Stomach (tissue), 8 donors: ENCODE measurements at regions not wholly inside any gene's neighbourhood (a gene's known extent, or its start where the extent isn't known, plus 50 kb on each side); places are given as distances from the start of the nearest gene placed in this dataset.

Experiments used
- DNase-seq, 2 donors: peaks; one replicate each; pipeline versions ENCODE4 v3.0.0 to v3.0.0-alpha.2; 2013 to 2019
- H3K27ac ChIP-seq, 5 donors: fragments of 200-600 bp in 4 of 5; sonication (generic) in 4 of 5; one replicate each; pipeline ENCODE4 v1.5.1; 2013 to 2019; ENCODE audit warnings: mild to moderate bottlenecking in 1 of 5, moderate library complexity in 1 of 5
- H3K27me3 ChIP-seq, 3 donors: fragments of 200-600 bp; sonication (generic); one replicate each; pipeline ENCODE4 v1.5.1; 2017 to 2019; ENCODE audit warnings: mixed run types in 1 of 3
- H3K36me3 ChIP-seq, 4 donors: fragments of 200-600 bp; sonication (generic); 1 replicate in 3 of 4; 2 replicates in 1 of 4; pipeline ENCODE4 v1.5.1; 2016 to 2019
- H3K4me1 ChIP-seq, 4 donors: fragments of 200-600 bp; sonication (generic); one replicate each; pipeline ENCODE4 v1.5.1; 2016 to 2019
- H3K4me3 ChIP-seq, 4 donors: fragments of 200-600 bp; sonication (generic) in 3 of 4; one replicate each; pipeline ENCODE4 v1.5.1; 2016 to 2019; ENCODE audit warnings: mild to moderate bottlenecking in 1 of 4
- H3K9me3 ChIP-seq, 4 donors: fragments of 200-600 bp; sonication (generic); one replicate each; pipeline ENCODE4 v1.5.1; 2016 to 2019
- CTCF ChIP-seq, 7 experiments: fragments of 450-650 bp in 4 of 7; fragments of 200-600 bp in 3 of 7; sonication (generic) in 3 of 7; IDR thresholded peaks; one replicate each; pipeline ENCODE4 v1.5.1; 2016 to 2019; ENCODE audit warnings: antibody characterized with exemption in 7 of 7, control low read depth in 2 of 7, mild to moderate bottlenecking in 1 of 7
- EP300 ChIP-seq: sonication (generic); formaldehyde crosslinking; IDR thresholded peaks from one replicate; pipeline ENCODE4 v1.6.1; 2017; ENCODE audit warnings: antibody characterized with exemption
- POLR2A ChIP-seq, 4 donors: fragments of 450-650 bp; IDR thresholded peaks; one replicate each; pipeline ENCODE4 v1.6.1; 2016; ENCODE audit warnings: antibody characterized with exemption in 4 of 4, control low read depth in 2 of 4, mild to moderate bottlenecking in 1 of 4, moderate library complexity in 1 of 4
- POLR2AphosphoS5 ChIP-seq, 3 donors: sonication (generic); formaldehyde crosslinking; IDR thresholded peaks; one replicate each; pipeline ENCODE4 v1.6.1; 2016; ENCODE audit warnings: antibody characterized with exemption in 3 of 3
- WGBS, 5 donors: extraction: QIAGEN DNeasy Blood & Tissue Kit in 3 of 5; methylation state at CpG; one replicate each; pipeline versions ENCODE4 v1.1.5 to v1.1.7; 2013 to 2018; 5-methylcytosine and 5-hydroxymethylcytosine counted together
- intact Hi-C: fragments of 100-400 bp; cut with DNase I; formaldehyde crosslinking; loops from one replicate; pipeline ENCODE4 v1.15.1; 2023; ENCODE audit warnings: low total_unique reads
- donor health status: healthy with polysubstance abuse.
- donor health status: Bipolar disorder and iron deficiency.
- donor health status: healthy.

- TF ChIP-seq CTCF (IDR thresholded peaks at IDR 0.05): no peak
- TF ChIP-seq POLR2A (IDR thresholded peaks at IDR 0.05): no peak
- no peak for TF ChIP-seq POLR2AphosphoS5 (IDR thresholded peaks at IDR 0.05)
- TF ChIP-seq EP300: no peak
- H3K36me3 ChIP-seq: no peaks in the 10 kb centered on the region
- H3K4me1 ChIP-seq: no peaks in the 10 kb centered on the region
- no peak for DNase-seq
- no peaks in the 10 kb centered on the region for H3K27me3 ChIP-seq
- no peaks in the 10 kb centered on the region for H3K9me3 ChIP-seq
- H3K27ac ChIP-seq: no peak overlapping the region
- no peak overlapping the region for H3K4me3 ChIP-seq
- WGBS, 5 donors: 71 to 84% (median 74%) methylated on average over 4 of the region's 4 CpGs
- intact Hi-C loops: no loop called here
Measured at GRCh38 chr12:92432724-92433441, 269.9 kb upstream of the PLEKHG7 start.

DNA sequence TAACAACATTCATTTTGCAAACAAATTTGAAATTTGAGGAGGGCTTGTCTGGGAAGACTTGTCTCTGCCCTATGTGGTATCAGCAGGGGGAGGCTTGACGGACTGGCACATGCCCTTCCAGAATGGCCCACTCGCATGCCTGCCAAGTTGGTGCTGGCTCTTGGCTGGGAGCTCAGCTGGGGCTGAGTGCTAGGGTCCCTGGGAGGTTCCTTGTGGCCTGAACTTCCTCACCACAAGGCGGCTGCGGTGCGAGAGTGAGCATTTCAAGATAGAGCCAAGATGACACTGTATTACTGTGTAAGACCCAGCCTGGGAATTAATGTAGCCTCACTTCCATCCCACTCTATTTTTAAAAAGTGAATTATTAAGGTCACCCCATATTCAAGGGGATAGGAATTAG lies 271.6 kb upstream of the PLEKHG7 start:
- H3K9me3 ChIP-seq: no peaks in the 10 kb centered on the region
- intact Hi-C loops: no loop called here
- DNase-seq: peak in 1 of 2 donors; percentile 21
- no peak overlapping the region for H3K27ac ChIP-seq
- 74 to 95% (median 82%) methylated on average over 5 of the region's 5 CpGs for WGBS, 5 donors
- H3K27me3 ChIP-seq: no peaks in the 10 kb centered on the region
- TF ChIP-seq POLR2A (IDR thresholded peaks at IDR 0.05) (no peak), EP300 (no peak), CTCF (IDR thresholded peaks at IDR 0.05) (no peak), POLR2AphosphoS5 (IDR thresholded peaks at IDR 0.05) (no peak)
- no peaks in the 10 kb centered on the region for H3K36me3 ChIP-seq
- H3K4me1 ChIP-seq: no peaks in the 10 kb centered on the region
- no peak overlapping the region for H3K4me3 ChIP-seq

GRCh38 chr12:92426332-92426731 lies 276.5 kb upstream of the PLEKHG7 start:
- Histone ChIP-seq H3K36me3 (no peaks in the 10 kb centered on the region), H3K27ac (no peak overlapping the region), H3K4me3 (no peak overlapping the region), H3K4me1 (peaks cover 0 to 5% (median 2%) of the 10 kb centered on the region in 4 donors), H3K9me3 (no peaks in the 10 kb centered on the region), H3K27me3 (no peaks in the 10 kb centered on the region)
- DNase-seq: no peak
- intact Hi-C loops: no loop called here
- no peak for TF ChIP-seq POLR2AphosphoS5 (IDR thresholded peaks at IDR 0.05)
- no peak for TF ChIP-seq CTCF (IDR thresholded peaks at IDR 0.05)
- no peak for TF ChIP-seq EP300
- no peak for TF ChIP-seq POLR2A (IDR thresholded peaks at IDR 0.05)

DNA sequence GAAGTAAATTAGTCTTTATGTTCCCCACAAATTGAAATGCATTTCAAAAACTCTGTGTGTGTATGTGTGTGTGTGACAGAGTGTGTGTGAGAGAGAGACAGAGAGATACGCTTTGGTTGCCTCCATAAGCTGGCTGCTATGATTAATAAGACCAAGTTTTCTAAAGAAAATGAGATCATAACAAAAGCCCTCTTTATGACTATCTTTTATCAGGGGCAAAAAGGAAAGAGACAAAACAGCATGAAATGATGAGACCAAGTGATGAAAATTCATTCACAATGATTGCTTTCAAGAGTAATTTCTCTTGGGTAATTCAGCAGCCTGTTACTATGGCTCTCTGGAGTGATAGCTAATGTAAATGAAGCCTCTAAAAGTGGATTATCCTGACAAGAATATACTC lies 277.6 kb upstream of the PLEKHG7 start:
- Histone ChIP-seq H3K27ac (no peak overlapping the region), H3K27me3 (no peaks in the 10 kb centered on the region), H3K36me3 (no peaks in the 10 kb centered on the region), H3K9me3 (no peaks in the 10 kb centered on the region), H3K4me3 (no peak overlapping the region), H3K4me1 (peaks cover 0 to 8% (median 2%) of the 10 kb centered on the region in 4 donors)
- TF ChIP-seq EP300: no peak
- no peak for TF ChIP-seq POLR2AphosphoS5 (IDR thresholded peaks at IDR 0.05)
- no peak for TF ChIP-seq POLR2A (IDR thresholded peaks at IDR 0.05)
- no peak for TF ChIP-seq CTCF (IDR thresholded peaks at IDR 0.05)
- DNase-seq: no peak
- intact Hi-C loops: no loop called here
- WGBS, 5 donors: 87 to 98% (median 95%) methylated on average over 1 of the region's 1 CpG
